IPS-20b (cell line): ENCODE measurements at regions not wholly inside any gene's neighbourhood (a gene's known extent, or its start where the extent isn't known, plus 50 kb on each side); places are given as distances from the start of the nearest gene placed in this dataset.

Experiments
- H3K27ac ChIP-seq: one replicate; pipeline ENCODE4 v1.5.1; 2013; ENCODE audit warnings: low read length
- H3K27me3 ChIP-seq: 2 replicates; pipeline ENCODE4 v1.6.1; 2013; ENCODE audit warnings: mild to moderate bottlenecking, low read length, inconsistent platforms; ENCODE audit not compliant: insufficient read depth
- H3K36me3 ChIP-seq: 2 replicates; pipeline ENCODE4 v1.6.1; 2013; ENCODE audit warnings: low read depth, mild to moderate bottlenecking, inconsistent platforms, low read length, moderate library complexity; ENCODE audit not compliant: insufficient read depth
- H3K4me1 ChIP-seq: 2 replicates; pipeline ENCODE4 v1.6.1; 2013; ENCODE audit warnings: mild to moderate bottlenecking, control low read depth, inconsistent platforms, low read length, moderate library complexity; ENCODE audit not compliant: insufficient read depth
- H3K4me3 ChIP-seq: 2 replicates; pipeline ENCODE4 v1.5.1; 2013; ENCODE audit warnings: mild to moderate bottlenecking, low read length, inconsistent platforms
- H3K9ac ChIP-seq: 2 replicates; pipeline ENCODE4 v1.6.1; 2013; ENCODE audit warnings: low read depth, mild to moderate bottlenecking, inconsistent platforms, low read length, moderate library complexity
- H3K9me3 ChIP-seq: 2 replicates; pipeline ENCODE4 v1.6.1; 2013; ENCODE audit warnings: mild to moderate bottlenecking, low read depth, low read length, inconsistent platforms; ENCODE audit not compliant: insufficient read depth

DNA sequence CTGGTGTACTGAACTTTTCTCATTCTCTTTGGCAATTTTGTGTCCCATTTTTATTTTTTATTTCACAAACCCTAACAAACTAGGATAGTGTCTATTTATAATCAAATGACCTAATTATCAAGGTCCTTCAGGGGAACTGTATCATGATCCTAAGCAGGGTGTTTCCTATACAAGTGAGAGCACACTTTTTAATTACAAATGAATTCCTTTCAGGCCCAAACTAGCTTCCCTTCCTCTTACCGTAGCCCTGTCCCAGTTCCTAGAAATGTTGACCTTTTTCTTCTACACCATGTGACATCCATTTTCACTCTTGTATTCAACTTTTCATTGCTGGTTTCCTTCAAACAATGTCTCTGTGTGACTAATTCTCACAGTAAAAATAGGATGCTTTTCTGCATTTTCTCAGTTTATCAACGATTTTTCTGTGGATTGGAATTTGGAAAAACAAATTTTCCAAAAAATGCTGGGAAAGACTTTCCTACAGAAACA is 411.4 kb downstream of the CCDC91 start:
- Histone ChIP-seq H3K4me3 (no peak overlapping the region), H3K27ac (no peak overlapping the region), H3K9ac (no peak overlapping the region), H3K36me3 (no peaks in the 10 kb centered on the region), H3K4me1 (no peaks in the 10 kb centered on the region; the same call in 1 of the 2 replicates), H3K9me3 (no peaks in the 10 kb centered on the region), H3K27me3 (no peaks in the 10 kb centered on the region)

DNA sequence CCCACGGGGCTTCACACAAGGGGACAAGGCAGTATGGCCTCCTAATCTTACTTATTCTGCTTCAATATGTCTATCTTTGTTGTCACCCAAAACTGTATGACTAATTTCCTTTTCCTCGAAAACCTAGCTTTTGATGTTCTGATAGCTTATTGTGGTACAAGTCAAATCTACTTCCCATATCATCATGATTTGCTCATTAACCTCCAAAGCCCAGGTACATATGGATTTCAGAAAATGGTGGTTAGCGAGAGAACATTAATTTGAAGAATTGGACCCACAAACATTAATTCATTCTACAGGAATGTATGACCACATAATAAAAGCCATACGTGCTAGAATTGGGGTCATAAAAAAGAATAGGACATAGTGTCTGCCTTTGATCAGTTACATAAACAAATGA is 412.5 kb downstream of the CCDC91 start:
- Histone ChIP-seq H3K36me3 (no peaks in the 10 kb centered on the region), H3K4me3 (no peak overlapping the region), H3K9ac (no peak overlapping the region), H3K27me3 (no peaks in the 10 kb centered on the region), H3K9me3 (peaks cover 9% of the 10 kb centered on the region; the same call in 1 of the 2 replicates), H3K4me1 (no peaks in the 10 kb centered on the region; the same call in 1 of the 2 replicates), H3K27ac (no peak overlapping the region)

DNA sequence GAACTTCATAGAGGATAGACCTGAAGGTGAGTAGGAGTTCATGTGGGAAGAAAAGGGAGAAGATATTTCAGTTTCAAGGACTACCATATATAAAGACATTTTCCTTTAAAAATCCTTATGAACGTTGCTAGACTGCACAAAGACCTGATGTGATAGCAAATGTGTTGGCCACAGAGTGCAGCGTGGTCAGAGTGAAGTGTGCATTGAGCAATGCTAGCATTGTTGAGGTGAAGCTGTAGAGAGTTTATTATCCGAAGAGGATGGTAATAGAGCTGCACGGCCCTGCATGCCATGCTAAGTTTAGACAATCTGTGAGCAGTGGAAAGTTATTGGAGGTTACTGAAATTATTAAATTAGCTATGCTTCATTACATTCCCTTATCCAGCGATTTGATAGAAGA is 413.0 kb downstream of the CCDC91 start:
- H3K9me3 ChIP-seq: peaks cover 9% of the 10 kb centered on the region; the same call in 1 of the 2 replicates
- H3K4me3 ChIP-seq: no peak overlapping the region
- H3K4me1 ChIP-seq: no peaks in the 10 kb centered on the region; the same call in 1 of the 2 replicates
- H3K9ac ChIP-seq: no peak overlapping the region
- H3K27ac ChIP-seq: no peak overlapping the region
- H3K27me3 ChIP-seq: no peaks in the 10 kb centered on the region
- no peaks in the 10 kb centered on the region for H3K36me3 ChIP-seq

DNA sequence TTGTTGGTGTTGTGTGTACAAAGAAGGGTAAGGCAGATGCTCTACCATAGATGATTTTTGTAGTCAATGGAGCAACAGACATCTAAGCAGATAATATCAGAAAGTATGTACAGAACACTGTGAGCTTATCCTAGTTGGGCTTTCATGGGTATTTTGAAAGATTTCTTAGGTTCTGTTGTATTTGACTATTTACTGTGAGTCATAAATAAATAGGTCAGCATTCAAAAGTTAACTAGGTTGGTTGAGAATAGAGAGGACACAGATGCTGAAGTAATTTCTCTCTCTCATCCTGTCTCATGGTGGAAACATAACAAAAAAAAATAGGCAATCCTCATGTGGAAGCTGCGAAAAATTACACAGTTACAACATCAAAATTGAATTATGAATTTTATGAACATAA is 413.5 kb downstream of the CCDC91 start:
- no peak overlapping the region for H3K9ac ChIP-seq
- no peaks in the 10 kb centered on the region; the same call in 1 of the 2 replicates for H3K4me1 ChIP-seq
- H3K27ac ChIP-seq: no peak overlapping the region
- H3K27me3 ChIP-seq: no peaks in the 10 kb centered on the region
- H3K4me3 ChIP-seq: no peak overlapping the region
- peaks cover 9% of the 10 kb centered on the region; the same call in 1 of the 2 replicates for H3K9me3 ChIP-seq
- no peaks in the 10 kb centered on the region for H3K36me3 ChIP-seq

DNA sequence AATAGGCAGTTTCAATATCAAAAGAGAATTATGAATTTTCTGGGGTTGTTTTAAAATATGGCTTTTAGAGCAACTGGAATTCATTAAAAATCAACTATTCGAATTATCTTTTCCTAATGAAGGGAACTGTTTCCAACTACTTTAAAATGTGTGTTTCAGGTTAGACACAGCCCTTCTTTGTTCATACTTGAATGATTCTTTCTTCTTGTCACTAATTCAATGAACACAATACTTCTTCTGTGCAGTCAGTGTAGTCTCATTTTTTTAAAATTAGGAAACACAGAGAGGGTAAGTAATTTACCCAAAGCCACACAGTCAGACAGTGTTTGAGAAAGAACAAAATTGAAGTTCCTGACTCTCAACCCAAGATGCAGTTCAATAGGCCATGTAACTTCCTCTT is 414.0 kb downstream of the CCDC91 start:
- no peaks in the 10 kb centered on the region for H3K27me3 ChIP-seq
- no peak overlapping the region for H3K27ac ChIP-seq
- H3K4me1 ChIP-seq: no peaks in the 10 kb centered on the region; the same call in 1 of the 2 replicates
- no peaks in the 10 kb centered on the region for H3K36me3 ChIP-seq
- no peak overlapping the region for H3K9ac ChIP-seq
- H3K9me3 ChIP-seq: peaks cover 9% of the 10 kb centered on the region; the same call in 1 of the 2 replicates
- no peak overlapping the region for H3K4me3 ChIP-seq

DNA sequence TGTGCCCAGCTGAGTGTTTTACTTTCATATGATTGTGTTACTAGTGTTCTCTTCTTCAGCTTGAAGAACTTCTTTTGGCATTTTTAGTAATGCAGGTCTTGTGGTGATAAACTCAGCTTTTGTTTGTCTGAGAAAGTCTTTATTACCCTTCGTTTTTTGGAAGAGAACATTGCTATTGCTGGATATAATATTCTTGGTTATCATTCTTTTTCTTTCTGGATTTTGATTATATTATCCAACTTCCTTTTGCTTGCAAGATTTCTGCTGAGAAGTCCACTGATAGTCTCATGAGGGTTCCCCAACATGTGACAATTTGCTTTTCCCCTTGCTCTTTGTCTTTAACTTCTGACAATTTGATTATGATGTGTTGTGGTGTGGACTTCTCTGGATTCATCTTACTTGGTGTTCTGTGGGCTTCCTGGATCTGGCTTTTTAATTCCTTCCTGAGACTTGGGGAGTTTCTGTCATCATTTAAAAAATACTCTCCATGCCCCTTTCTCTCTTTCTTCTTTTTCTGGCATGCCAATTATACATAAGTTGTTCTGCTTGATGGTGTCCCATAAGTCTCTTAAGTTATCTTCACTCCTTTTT is 416.8 kb downstream of the CCDC91 start:
- no peak overlapping the region for H3K9ac ChIP-seq
- H3K36me3 ChIP-seq: no peaks in the 10 kb centered on the region
- H3K4me1 ChIP-seq: peaks cover 15% of the 10 kb centered on the region
- H3K9me3 ChIP-seq: peaks cover 9% of the 10 kb centered on the region; the same call in 1 of the 2 replicates
- H3K27me3 ChIP-seq: no peaks in the 10 kb centered on the region
- no peak overlapping the region for H3K4me3 ChIP-seq
- H3K27ac ChIP-seq: no peak overlapping the region

DNA sequence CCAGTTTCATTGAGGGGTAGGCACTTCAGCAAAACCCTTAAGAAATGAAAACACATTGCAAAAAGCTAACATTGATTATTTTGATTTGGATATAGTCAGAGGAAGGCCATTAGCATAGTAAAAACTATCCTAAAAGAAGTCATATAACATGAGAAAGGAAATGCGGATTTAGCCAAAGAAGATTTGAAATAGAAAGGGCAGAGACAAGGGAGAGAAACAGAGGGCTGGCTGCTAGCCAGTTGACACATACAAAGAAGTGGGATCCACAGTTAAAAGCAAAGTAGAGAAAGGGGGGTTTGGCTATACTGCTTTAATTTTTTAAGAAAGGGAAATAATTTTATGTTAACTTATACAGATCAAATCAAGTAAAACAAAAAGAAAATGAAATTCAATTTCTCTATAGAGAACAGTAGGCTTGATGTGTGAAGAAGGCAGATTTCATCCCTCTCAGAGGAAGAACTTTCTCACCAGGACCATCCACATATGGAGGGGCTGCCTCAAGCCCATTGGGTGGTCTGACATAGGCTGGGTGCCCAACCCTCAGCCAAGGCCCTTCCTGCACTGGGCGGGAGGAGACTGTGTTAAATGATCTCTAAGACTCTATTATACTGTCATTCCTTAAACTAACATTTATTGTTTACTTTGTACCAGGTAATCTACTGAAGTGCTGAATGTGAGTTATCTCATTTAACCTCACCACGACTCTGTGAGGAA is 420.3 kb downstream of the CCDC91 start:
- Histone ChIP-seq H3K4me1 (peaks cover 15% of the 10 kb centered on the region), H3K27ac (no peak overlapping the region), H3K9ac (no peak overlapping the region), H3K9me3 (peaks cover 9% of the 10 kb centered on the region; the same call in 1 of the 2 replicates), H3K27me3 (no peaks in the 10 kb centered on the region), H3K4me3 (no peak overlapping the region), H3K36me3 (no peaks in the 10 kb centered on the region)

DNA sequence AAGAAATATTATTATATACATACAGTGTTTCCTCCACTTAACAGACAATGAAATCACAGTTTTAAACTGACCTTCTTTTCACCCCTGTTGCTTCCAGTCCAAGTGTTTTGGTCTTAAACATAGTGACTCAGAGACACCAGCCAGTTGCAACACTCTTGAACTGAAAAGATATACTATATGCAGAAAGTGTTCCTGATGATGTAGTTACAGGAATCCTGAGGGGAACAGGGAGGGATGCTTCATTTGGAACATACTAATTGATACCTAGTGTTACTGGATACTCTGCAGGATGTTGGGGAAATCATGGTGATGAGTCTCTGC is 420.8 kb downstream of the CCDC91 start:
- Histone ChIP-seq H3K9me3 (peaks cover 9% of the 10 kb centered on the region; the same call in 1 of the 2 replicates), H3K27ac (no peak overlapping the region), H3K27me3 (no peaks in the 10 kb centered on the region), H3K4me3 (no peak overlapping the region), H3K9ac (no peak overlapping the region), H3K36me3 (no peaks in the 10 kb centered on the region), H3K4me1 (peaks cover 15% of the 10 kb centered on the region)

DNA sequence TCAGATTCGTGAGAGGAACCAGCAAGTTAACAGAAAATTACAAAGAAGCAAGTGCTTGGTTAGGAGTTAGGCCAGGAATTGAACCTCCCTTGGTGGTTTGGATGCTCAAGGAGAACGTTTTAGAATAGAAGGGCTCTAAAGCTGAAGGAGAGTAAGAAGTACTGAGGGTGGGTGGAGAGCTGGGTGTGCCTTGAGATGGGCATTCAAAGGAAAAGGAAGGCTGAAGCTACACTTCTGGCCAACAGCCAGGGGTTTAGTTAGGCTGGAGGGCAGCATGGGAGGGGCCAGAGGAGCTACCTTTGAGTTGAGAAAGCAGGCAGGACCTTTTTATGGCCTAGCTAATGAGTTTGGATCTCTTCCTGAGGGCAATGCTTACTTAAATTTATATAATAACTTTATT is 421.2 kb downstream of the CCDC91 start:
- Histone ChIP-seq H3K36me3 (no peaks in the 10 kb centered on the region), H3K9me3 (peaks cover 9% of the 10 kb centered on the region; the same call in 1 of the 2 replicates), H3K27ac (no peak overlapping the region), H3K27me3 (no peaks in the 10 kb centered on the region), H3K9ac (no peak overlapping the region), H3K4me1 (peaks cover 15% of the 10 kb centered on the region), H3K4me3 (no peak overlapping the region)

DNA sequence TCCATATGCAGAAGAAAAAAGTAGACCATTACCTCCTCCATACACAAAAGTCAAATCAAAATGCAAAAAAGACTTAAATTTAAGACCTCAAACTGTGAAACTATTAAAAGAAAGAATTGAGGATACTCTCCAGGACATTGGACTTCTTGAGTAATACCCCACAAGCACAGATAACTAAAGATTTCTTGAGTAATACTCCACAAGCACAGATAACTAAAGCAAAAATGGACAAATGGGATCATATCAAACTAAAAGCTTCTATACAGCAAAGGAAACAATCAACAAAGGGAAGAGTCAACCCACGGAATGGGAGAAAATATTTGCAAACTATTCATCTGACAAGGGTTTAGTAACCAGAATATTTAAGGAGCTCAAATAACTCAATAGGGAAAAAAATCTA is 427.9 kb downstream of the CCDC91 start:
- Histone ChIP-seq H3K4me3 (no peak overlapping the region), H3K36me3 (no peaks in the 10 kb centered on the region), H3K9me3 (no peaks in the 10 kb centered on the region), H3K27me3 (no peaks in the 10 kb centered on the region), H3K27ac (no peak overlapping the region), H3K4me1 (no peaks in the 10 kb centered on the region), H3K9ac (no peak overlapping the region)

DNA sequence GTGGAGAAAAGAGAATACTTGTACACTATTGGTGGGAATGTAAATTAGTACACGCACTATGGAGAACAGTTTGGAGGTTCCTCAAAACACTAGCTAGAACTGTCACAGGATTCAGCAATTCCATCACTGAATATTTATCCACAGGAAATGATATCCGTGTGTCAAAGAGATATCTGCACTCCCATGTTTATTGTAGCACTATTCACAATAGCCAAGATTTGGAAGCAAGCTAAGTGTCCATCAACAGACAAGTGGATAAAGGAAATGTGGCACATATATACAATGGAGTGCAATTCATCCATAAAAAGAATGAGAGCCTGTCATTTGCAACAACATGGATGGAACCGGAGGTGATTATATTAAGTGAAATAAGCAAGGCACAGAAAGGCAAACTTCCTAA is 428.5 kb downstream of the CCDC91 start:
- H3K27ac ChIP-seq: no peak overlapping the region
- H3K9me3 ChIP-seq: no peaks in the 10 kb centered on the region
- H3K9ac ChIP-seq: no peak overlapping the region
- no peak overlapping the region for H3K4me3 ChIP-seq
- H3K27me3 ChIP-seq: no peaks in the 10 kb centered on the region
- no peaks in the 10 kb centered on the region for H3K4me1 ChIP-seq
- no peaks in the 10 kb centered on the region for H3K36me3 ChIP-seq

DNA sequence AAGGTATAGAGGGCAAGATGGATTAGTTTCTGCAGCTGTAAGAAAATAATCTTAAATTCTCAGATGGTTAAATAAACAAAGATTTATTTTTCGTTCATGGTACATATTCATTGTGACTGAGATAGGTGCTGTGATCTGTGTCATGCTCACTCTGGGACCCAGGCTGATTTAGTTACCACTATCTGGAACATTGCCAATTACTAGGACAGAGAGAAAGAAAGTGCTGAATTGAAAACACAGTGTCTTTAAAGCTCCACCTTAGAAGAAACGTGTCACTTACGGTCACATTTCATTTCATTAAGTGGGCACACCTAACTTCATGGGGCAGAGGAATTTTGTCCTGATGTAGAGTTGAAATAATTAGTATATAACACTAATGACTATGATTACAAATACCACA is 430.0 kb downstream of the CCDC91 start:
- Histone ChIP-seq H3K4me1 (no peaks in the 10 kb centered on the region), H3K27me3 (no peaks in the 10 kb centered on the region), H3K27ac (no peak overlapping the region), H3K9me3 (no peaks in the 10 kb centered on the region), H3K9ac (no peak overlapping the region), H3K36me3 (no peaks in the 10 kb centered on the region), H3K4me3 (no peak overlapping the region)
